Endothelial cell of umbilical vein (primary cell): ENCODE measurements at regions not wholly inside any gene's neighbourhood (a gene's known extent, or its start where the extent isn't known, plus 50 kb on each side); places are given as distances from the start of the nearest gene placed in this dataset.

ENCODE experiments used
- BruUV-seq: library from RNA; stranded (reverse); fragments of 400-500 nt; replicated peaks from 2 replicates; lab custom pipeline; 2021; lab: Mats Ljungman, UMichigan
- CTCF ChIA-PET: fragments of 300-600, 350-600 bp; sonication (Branson Sonifier 250); formaldehyde crosslinking; loops from one replicate; lab custom pipeline; 2021; ENCODE audit warnings: antibody characterized with exemption, inconsistent platforms; lab: Charles Lee
- POLR2A ChIA-PET: fragments of 300-600, 350-600 bp; sonication (Branson Sonifier 250); formaldehyde crosslinking; loops from one replicate; lab custom pipeline; 2021; ENCODE audit warnings: antibody characterized with exemption, inconsistent platforms; lab: Charles Lee
- DNase-seq: peaks from one replicate; pipeline ENCODE4 v3.0.0-alpha.2; 2011; ENCODE audit warnings: low read depth, low spot score
- FAIRE-seq: peaks from 2 replicates; lab custom pipeline; 2011; peaks lifted over from hg19 to GRCh38; lab: Jason Lieb, UNC
- H2AFZ ChIP-seq: 2 replicates; pipeline ENCODE4 v1.6.0; 2012; ENCODE audit warnings: low read depth, low read length, control low read depth, inconsistent platforms
- H3K27ac ChIP-seq: 2 replicates; pipeline ENCODE4 v1.5.1; 2011; ENCODE audit warnings: low read depth, mild to moderate bottlenecking, control low read depth, low read length, moderate library complexity; ENCODE audit not compliant: insufficient read depth
- H3K27me3 ChIP-seq, 2 experiments: 2 replicates each; pipeline versions ENCODE4 v1.6.0 to v1.6.1; 2011; ENCODE audit warnings: low read length in 2 of 2, mixed read lengths in 1 of 2; ENCODE audit not compliant: control insufficient read depth in 2 of 2, insufficient read depth in 2 of 2
- H3K36me3 ChIP-seq, 2 experiments: 2 replicates in 1 of 2; 3 replicates in 1 of 2; pipeline ENCODE4 v1.5.1; 2011; ENCODE audit warnings: low read length in 2 of 2, mild to moderate bottlenecking in 1 of 2, moderate library complexity in 1 of 2; ENCODE audit not compliant: control insufficient read depth in 2 of 2, insufficient read depth in 2 of 2; ENCODE audit errors: extremely low read depth in 1 of 2
- H3K4me1 ChIP-seq: 3 replicates; pipeline ENCODE4 v1.5.1; 2011; ENCODE audit warnings: mild to moderate bottlenecking, low read length; ENCODE audit not compliant: control insufficient read depth, insufficient read depth; ENCODE audit errors: extremely low read depth
- H3K4me2 ChIP-seq: 2 replicates; pipeline ENCODE4 v1.6.1; 2011; ENCODE audit warnings: low read length, control low read depth, mixed read lengths; ENCODE audit not compliant: insufficient read depth
- H3K4me3 ChIP-seq, 3 experiments: fragments of 200-600 bp in 1 of 3; sonication (generic), shearing (Covaris generic) in 1 of 3; replicated peaks in 1 of 3; 2 replicates each; pipeline ENCODE4 v1.5.1; 2011 to 2016; ENCODE audit warnings: control low read depth in 3 of 3, low read length in 3 of 3, mild to moderate bottlenecking in 2 of 3, inconsistent platforms in 1 of 3, low read depth in 1 of 3, moderate library complexity in 1 of 3; ENCODE audit not compliant: insufficient read depth in 1 of 3
- H3K79me2 ChIP-seq: 2 replicates; pipeline ENCODE4 v1.6.0; 2012; ENCODE audit warnings: low read length, inconsistent platforms; ENCODE audit not compliant: control insufficient read depth, insufficient read depth
- H3K9ac ChIP-seq: replicated peaks from 2 replicates; pipeline ENCODE3; 2011; ENCODE audit warnings: low read length, control low read depth; ENCODE audit not compliant: insufficient read depth; ENCODE audit errors: extremely low read depth
- H3K9me1 ChIP-seq: replicated peaks from 3 replicates; pipeline ENCODE4 v1.6.0; 2011; ENCODE audit warnings: mild to moderate bottlenecking, low read length; ENCODE audit not compliant: control insufficient read depth, insufficient read depth; ENCODE audit errors: extremely low read depth
- H3K9me3 ChIP-seq: replicated peaks from 2 replicates; pipeline ENCODE4 v1.5.1; 2012; ENCODE audit warnings: low read length, inconsistent platforms; ENCODE audit not compliant: control insufficient read depth, insufficient read depth
- H4K20me1 ChIP-seq: replicated peaks from 2 replicates; pipeline ENCODE3; 2011; ENCODE audit warnings: mild to moderate bottlenecking, low read length; ENCODE audit not compliant: control insufficient read depth, insufficient read depth; ENCODE audit errors: extremely low read depth
- CTCF ChIP-seq, 2 donors: IDR thresholded peaks; 1 replicate in 1 of 2; 2 replicates in 1 of 2; pipeline ENCODE4 v1.5.1; 2011; ENCODE audit warnings: low read length in 2 of 2, mild to moderate bottlenecking in 2 of 2, moderate library complexity in 2 of 2, control low read depth in 1 of 2, inconsistent platforms in 1 of 2, low read depth in 1 of 2; ENCODE audit not compliant: insufficient read depth in 1 of 2; ENCODE audit errors: extremely low read depth in 1 of 2
- EZH2 ChIP-seq: IDR thresholded peaks from 2 replicates; pipeline ENCODE4 v1.6.1; 2012; ENCODE audit warnings: borderline replicate concordance, low read depth, mild to moderate bottlenecking, moderate library complexity, low read length, inconsistent platforms; ENCODE audit not compliant: severe bottlenecking
- FOS ChIP-seq: IDR thresholded peaks from 2 replicates; pipeline ENCODE4 v1.6.1; 2011; ENCODE audit warnings: mild to moderate bottlenecking, low read length, moderate library complexity, borderline replicate concordance; ENCODE audit not compliant: insufficient read depth
- GATA2 ChIP-seq: IDR thresholded peaks from 2 replicates; pipeline ENCODE4 v1.7.0; 2011; ENCODE audit warnings: low read depth, mild to moderate bottlenecking, moderate library complexity, mixed read lengths, low read length; ENCODE audit not compliant: insufficient read length, insufficient read depth
- JUN ChIP-seq: IDR thresholded peaks from 2 replicates; pipeline ENCODE4 v1.6.1; 2011; ENCODE audit warnings: borderline replicate concordance, low read depth; ENCODE audit not compliant: insufficient read length, insufficient read depth
- MAX ChIP-seq: IDR thresholded peaks from 2 replicates; pipeline ENCODE4 v1.6.1; 2011; ENCODE audit not compliant: insufficient read depth, insufficient read length
- MYC ChIP-seq: IDR thresholded peaks from one replicate; pipeline ENCODE4 v1.6.1; 2011; ENCODE audit warnings: mild to moderate bottlenecking, low read depth, low read length
- POLR2A ChIP-seq: IDR thresholded peaks from 2 replicates; pipeline ENCODE4 v1.6.1; 2012; ENCODE audit warnings: low read depth, mild to moderate bottlenecking, control low read depth, low read length
- POLR2AphosphoS5 ChIP-seq: IDR thresholded peaks from 2 replicates; pipeline ENCODE4 v1.6.1; 2012; ENCODE audit warnings: low read depth, mild to moderate bottlenecking, control low read depth, low read length, moderate library complexity; ENCODE audit not compliant: insufficient read depth
- dilution Hi-C: fragments of 300-500 bp; cut with MboI; formaldehyde crosslinking; loops from one replicate; pipeline ENCODE4 v1.15.0; 2019; ENCODE audit warnings: low sequenced_read_pairs; ENCODE audit not compliant: extremely low pct_ligation_motif_present
- intact Hi-C: fragments of 100-400 bp; cut with micrococcal nuclease; formaldehyde crosslinking; loops from one replicate; pipeline ENCODE4 v1.10.0; 2022

- no peaks in the 10 kb centered on the region for H3K9me1 ChIP-seq
- no peaks in the 10 kb centered on the region for H4K20me1 ChIP-seq
- H3K27ac ChIP-seq = no peak overlapping the region
- DNase-seq (no peak), FAIRE-seq (no peak)
- H3K79me2 ChIP-seq = no peaks in the 10 kb centered on the region
- TF ChIP-seq FOS (no peak), CTCF (IDR thresholded peaks at IDR 0.05; ENCODE audit: extremely low read depth in 1 of 2, insufficient read depth in 1 of 2, low read depth in 1 of 2, low read length in 2 of 2) (no peak), MYC (no peak), GATA2 (no peak), POLR2A (no peak), MAX (no peak), JUN (no peak), POLR2AphosphoS5 (no peak), EZH2 (no peak)
- no peaks in the 10 kb centered on the region for H3K9me3 ChIP-seq
- no peak overlapping the region for H3K9ac ChIP-seq
- H3K4me3 ChIP-seq = peak overlapping the region in 2 of 3 experiments; percentile 19
- H2AFZ ChIP-seq = peak overlapping the region; percentile 21
- peaks cover 3% of the 10 kb centered on the region for H3K4me1 ChIP-seq
- H3K4me2 ChIP-seq = peak overlapping the region; percentile 41
- intact Hi-C loops (loop anchor here (5.0 kb wide), 1 partner anchor 319 kb away; no protein-coding TSS in a partner anchor), dilution Hi-C loops (no loop called here)
- ChIA-PET CTCF (interaction anchor here (0.7 to 3.3 kb wide), 12 partner anchors 8 to 1359 kb away, joined by 3 to 43 read pairs (median 4); no protein-coding TSS in a partner anchor), POLR2A (no interaction called here)
- BruUV-seq = no TSS peak
- no peaks in the 10 kb centered on the region for H3K27me3 ChIP-seq
- H3K36me3 ChIP-seq = no peaks in the 10 kb centered on the region
These were observed 347.9 kb downstream of the METTL4 start for GRCh38 chr18:2223449-2223848.
